Mammary epithelial cell (primary cell): ENCODE measurements at regions not wholly inside any gene's neighbourhood (a gene's known extent, or its start where the extent isn't known, plus 50 kb on each side); places are given as distances from the start of the nearest gene placed in this dataset.

Source experiments
- EZH2 ChIP-seq: IDR thresholded peaks from 2 replicates; pipeline ENCODE4 v1.6.1; 2012; ENCODE audit warnings: low read length, inconsistent platforms, borderline replicate concordance
- TF ChIP-seq, protein P1 (sequence below), 2 donors: IDR thresholded peaks in 1 of 2; conservative IDR thresholded peaks in 1 of 2; 2 replicates each; pipeline ENCODE4 v1.5.1; 2011 to 2012; ENCODE audit warnings: inconsistent platforms in 2 of 2, low read length in 2 of 2, mild to moderate bottlenecking in 2 of 2, control low read depth in 1 of 2, low read depth in 1 of 2; ENCODE audit not compliant: insufficient read depth in 1 of 2; ENCODE audit errors: extremely low read depth in 1 of 2

DNA sequence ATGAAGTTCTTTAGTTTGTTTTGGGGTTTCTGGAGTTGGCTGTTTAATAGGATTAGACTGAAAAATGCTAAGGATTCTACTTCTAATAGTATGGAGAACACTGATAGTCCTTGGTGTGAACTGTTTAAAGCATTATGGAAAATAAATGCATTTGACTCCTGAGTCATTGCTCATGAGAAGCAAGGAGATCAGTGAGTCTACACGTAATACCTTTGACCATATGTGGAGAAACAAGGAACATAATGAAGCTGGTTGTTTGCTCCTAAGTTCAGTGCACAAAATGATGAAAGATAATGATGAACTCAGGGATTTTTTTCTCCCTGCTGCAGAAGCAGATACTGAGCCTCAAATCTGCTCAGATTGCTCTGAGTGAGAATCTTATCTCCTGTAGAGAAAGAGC lies 158.9 kb upstream of the COL11A1 start:
- TF ChIP-seq, protein P1, sequence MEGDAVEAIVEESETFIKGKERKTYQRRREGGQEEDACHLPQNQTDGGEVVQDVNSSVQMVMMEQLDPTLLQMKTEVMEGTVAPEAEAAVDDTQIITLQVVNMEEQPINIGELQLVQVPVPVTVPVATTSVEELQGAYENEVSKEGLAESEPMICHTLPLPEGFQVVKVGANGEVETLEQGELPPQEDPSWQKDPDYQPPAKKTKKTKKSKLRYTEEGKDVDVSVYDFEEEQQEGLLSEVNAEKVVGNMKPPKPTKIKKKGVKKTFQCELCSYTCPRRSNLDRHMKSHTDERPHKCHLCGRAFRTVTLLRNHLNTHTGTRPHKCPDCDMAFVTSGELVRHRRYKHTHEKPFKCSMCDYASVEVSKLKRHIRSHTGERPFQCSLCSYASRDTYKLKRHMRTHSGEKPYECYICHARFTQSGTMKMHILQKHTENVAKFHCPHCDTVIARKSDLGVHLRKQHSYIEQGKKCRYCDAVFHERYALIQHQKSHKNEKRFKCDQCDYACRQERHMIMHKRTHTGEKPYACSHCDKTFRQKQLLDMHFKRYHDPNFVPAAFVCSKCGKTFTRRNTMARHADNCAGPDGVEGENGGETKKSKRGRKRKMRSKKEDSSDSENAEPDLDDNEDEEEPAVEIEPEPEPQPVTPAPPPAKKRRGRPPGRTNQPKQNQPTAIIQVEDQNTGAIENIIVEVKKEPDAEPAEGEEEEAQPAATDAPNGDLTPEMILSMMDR (conservative IDR thresholded peaks at IDR 0.05 in 1 of 2, IDR thresholded peaks at IDR 0.05 in 1 of 2; ENCODE audit: extremely low read depth in 1 of 2, insufficient read depth in 1 of 2, low read depth in 1 of 2, low read length in 2 of 2), result no peak
- no peak for TF ChIP-seq EZH2
